Activated CD4-positive, alpha-beta memory T cell treated with anti-CD3 and anti-CD28 coated beads, Interleukin-2, amount 10 ng/mL, durations not matched to agents 7 days and 5 days (primary cell): ENCODE measurements at regions not wholly inside any gene's neighbourhood (a gene's known extent, or its start where the extent isn't known, plus 50 kb on each side); places are given as distances from the start of the nearest gene placed in this dataset.

Experiments used
- CTCF ChIA-PET: fragments of 350-600 bp; sonication (Branson Sonifier 250); formaldehyde crosslinking; loops from one replicate; lab custom pipeline; 2021; ENCODE audit warnings: antibody characterized with exemption, inconsistent platforms; lab: Charles Lee
- POLR2A ChIA-PET: fragments of 350-600 bp; sonication (Branson Sonifier 250); formaldehyde crosslinking; loops from one replicate; lab custom pipeline; 2021; ENCODE audit warnings: antibody characterized with exemption; lab: Charles Lee
- DNase-seq: peaks from one replicate; pipeline ENCODE4 v3.0.0-alpha.2; 2020
- H3K27ac Mint-ChIP-seq: one replicate; pipeline ENCODE4 v1.8.0; 2021; ENCODE audit warnings: mild to moderate bottlenecking, mixed read lengths
- H3K27me3 Mint-ChIP-seq: one replicate; pipeline ENCODE4 v1.8.0; 2021; ENCODE audit warnings: mixed read lengths
- H3K36me3 Mint-ChIP-seq: one replicate; pipeline ENCODE4 v1.8.0; 2021; ENCODE audit warnings: low read depth, mixed read lengths
- H3K4me1 Mint-ChIP-seq: one replicate; pipeline ENCODE4 v1.8.0; 2021; ENCODE audit warnings: mixed read lengths
- H3K4me3 Mint-ChIP-seq: one replicate; pipeline ENCODE4 v1.8.0; 2021; ENCODE audit warnings: mild to moderate bottlenecking, mixed read lengths
- H3K9me3 Mint-ChIP-seq: one replicate; pipeline ENCODE4 v1.8.0; 2021; ENCODE audit warnings: mixed read lengths

DNA sequence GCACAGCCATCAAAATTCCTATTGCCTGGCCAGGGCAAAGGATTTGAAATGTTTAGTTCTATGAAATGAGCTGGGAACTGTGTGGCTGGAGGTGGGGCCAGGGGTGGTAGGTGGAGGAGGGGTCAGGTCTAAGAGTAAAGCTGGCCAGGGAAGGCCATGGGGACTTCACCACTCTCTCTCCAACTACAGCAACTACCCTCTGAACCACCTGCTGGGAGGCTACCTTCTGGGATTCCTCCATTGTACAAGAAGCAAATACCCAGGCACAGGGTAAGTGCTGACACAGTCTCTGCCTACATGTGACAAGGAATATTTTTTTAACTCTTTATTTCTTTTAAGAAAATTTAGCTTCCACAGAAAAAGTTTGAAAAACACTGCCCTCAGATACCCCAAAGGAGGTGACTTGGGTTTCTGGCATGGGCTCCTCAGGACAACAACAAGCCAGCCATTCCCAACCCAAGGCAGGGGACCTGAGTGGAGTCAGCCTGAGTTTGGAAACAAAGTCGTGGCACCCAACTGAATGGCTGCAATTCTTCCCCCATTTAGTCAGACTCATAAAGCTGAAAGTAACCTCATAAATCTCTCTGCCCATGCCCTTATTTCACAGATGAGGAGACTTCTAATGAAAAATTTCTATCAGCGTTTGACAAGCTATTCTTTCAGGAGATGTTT is 593.8 kb upstream of the DIPK2B start:
- H3K36me3 Mint-ChIP-seq = peaks cover 39% of the 10 kb centered on the region

DNA sequence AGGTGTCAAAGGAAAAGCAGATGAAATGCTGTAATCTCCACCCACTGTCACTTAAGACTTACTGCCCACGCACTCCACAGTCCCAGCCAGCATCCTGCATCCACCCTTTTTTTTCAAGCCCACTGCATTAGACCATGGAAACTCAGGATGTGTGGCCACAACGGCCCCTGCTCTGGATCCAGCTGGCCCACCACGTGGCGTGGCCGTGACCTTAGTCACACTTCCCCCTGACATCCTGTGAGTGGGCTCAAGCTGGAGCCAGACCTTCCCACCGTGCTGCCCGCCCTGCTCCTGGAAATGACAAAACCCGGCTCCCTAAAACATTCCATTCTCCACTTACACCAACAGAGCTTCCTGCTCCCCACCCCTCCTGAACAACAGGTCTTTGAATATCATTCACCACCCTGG is 588.3 kb upstream of the DIPK2B start:
- ChIA-PET CTCF (no interaction called here), POLR2A (interaction anchor here (1.4 kb wide), 1 partner anchor 11 kb away, joined by 4 read pairs; no protein-coding TSS in a partner anchor)
- Mint-ChIP-seq H3K9me3 (no peaks in the 10 kb centered on the region), H3K4me1 (peaks cover 75% of the 10 kb centered on the region), H3K4me3 (no peak overlapping the region), H3K36me3 (peaks cover 47% of the 10 kb centered on the region), H3K27ac (peak overlapping the region; percentile 58), H3K27me3 (no peaks in the 10 kb centered on the region)
- no peak for DNase-seq

More for the DNA sequence above, 593.8 kb upstream of the DIPK2B start:
- DNase-seq = no peak
- ChIA-PET POLR2A (interaction anchor here (0.8 to 1.8 kb wide), 4 partner anchors 9 to 35 kb away, joined by 3 to 10 read pairs (median 4); no protein-coding TSS in a partner anchor), CTCF (interaction anchor here (2.3 kb wide), 1 partner anchor 24 kb away, joined by 7 read pairs; no protein-coding TSS in a partner anchor)
- Mint-ChIP-seq H3K27me3 (no peaks in the 10 kb centered on the region), H3K4me3 (no peak overlapping the region), H3K9me3 (no peaks in the 10 kb centered on the region), H3K4me1 (peaks cover 84% of the 10 kb centered on the region), H3K27ac (peak overlapping the region; percentile 19)

DNA sequence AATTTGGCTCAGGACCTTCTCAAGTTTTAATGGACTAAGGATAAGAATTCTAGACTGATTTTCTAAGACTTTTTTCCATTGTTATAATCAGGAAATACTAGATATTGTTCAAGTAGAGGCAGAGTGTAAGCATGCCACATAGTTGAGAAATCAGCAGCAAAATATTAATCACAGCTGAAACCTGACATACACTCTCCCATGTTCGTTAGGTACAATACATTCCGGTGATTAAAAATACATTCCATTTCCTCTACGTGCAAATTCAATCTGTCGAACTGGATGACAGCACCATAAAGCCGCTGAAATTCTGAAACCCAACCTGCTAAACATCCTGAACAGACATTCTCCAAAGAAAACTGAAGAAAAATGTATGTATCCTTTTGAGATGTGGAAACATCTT is 587.6 kb upstream of the DIPK2B start:
- Mint-ChIP-seq H3K4me1 (peaks cover 74% of the 10 kb centered on the region), H3K9me3 (no peaks in the 10 kb centered on the region), H3K27me3 (no peaks in the 10 kb centered on the region), H3K36me3 (peaks cover 48% of the 10 kb centered on the region), H3K4me3 (no peak overlapping the region), H3K27ac (no peak overlapping the region)
- ChIA-PET POLR2A (interaction anchor here (1.4 kb wide), 1 partner anchor 10 kb away, joined by 4 read pairs; no protein-coding TSS in a partner anchor), CTCF (no interaction called here)
- no peak for DNase-seq

DNA sequence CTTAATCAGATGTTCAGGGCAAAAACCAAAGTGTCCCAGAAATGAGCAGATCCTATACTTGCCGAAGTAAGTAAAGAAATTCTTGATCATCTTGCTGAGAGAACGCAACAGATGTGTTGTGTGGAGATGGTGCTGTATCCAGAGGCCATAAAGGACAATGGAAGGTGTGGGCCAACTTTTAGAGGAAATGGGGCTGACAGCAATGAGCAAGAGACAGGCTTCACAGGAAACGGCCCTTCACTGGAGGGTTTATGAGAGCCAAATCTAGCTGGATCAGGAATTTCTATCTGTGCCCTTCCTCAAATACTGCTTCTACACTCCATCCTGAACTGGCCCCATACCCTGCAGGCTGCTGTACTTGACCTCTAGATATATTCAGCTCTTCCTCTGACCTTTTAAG is 583.9 kb upstream of the DIPK2B start:
- CTCF ChIA-PET = no interaction called here
- Mint-ChIP-seq H3K27ac (peak overlapping the region; percentile 11), H3K9me3 (no peaks in the 10 kb centered on the region), H3K27me3 (no peaks in the 10 kb centered on the region), H3K36me3 (peaks cover 42% of the 10 kb centered on the region), H3K4me1 (peaks cover 79% of the 10 kb centered on the region), H3K4me3 (no peak overlapping the region)
- POLR2A ChIA-PET = no interaction called here
- no peak for DNase-seq

DNA sequence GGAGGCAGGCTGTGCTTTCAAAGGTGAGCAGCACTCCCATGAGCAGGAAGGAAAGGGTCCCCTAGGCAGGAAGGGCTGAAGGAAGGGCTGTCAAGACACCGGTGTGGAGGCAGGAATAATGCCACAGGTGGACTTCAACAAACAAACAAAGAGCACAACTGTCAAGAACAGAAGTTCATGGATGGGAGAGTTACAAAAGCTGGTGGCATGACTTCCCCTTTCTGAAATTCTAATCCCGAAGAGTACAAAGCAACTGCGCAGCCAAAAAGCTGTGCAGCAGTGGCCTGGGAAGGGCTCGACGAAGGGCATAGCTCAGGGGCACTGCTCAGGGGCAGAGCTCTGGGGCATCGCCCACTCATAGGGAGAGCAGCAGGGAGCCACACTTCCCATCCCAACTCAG is 582.3 kb upstream of the DIPK2B start:
- no peak for DNase-seq
- H3K27ac Mint-ChIP-seq = peak overlapping the region; percentile 49
- no peaks in the 10 kb centered on the region for H3K27me3 Mint-ChIP-seq
- peaks cover 81% of the 10 kb centered on the region for H3K4me1 Mint-ChIP-seq
- POLR2A ChIA-PET = interaction anchor here (0.6 to 1.7 kb wide), 2 partner anchors 10 to 14 kb away, joined by 3 to 4 read pairs; no protein-coding TSS in a partner anchor
- CTCF ChIA-PET = interaction anchor here (0.9 kb wide), 1 partner anchor 18 kb away, joined by 4 read pairs; no protein-coding TSS in a partner anchor
- H3K36me3 Mint-ChIP-seq = peaks cover 41% of the 10 kb centered on the region
- no peak overlapping the region for H3K4me3 Mint-ChIP-seq
- no peaks in the 10 kb centered on the region for H3K9me3 Mint-ChIP-seq

DNA sequence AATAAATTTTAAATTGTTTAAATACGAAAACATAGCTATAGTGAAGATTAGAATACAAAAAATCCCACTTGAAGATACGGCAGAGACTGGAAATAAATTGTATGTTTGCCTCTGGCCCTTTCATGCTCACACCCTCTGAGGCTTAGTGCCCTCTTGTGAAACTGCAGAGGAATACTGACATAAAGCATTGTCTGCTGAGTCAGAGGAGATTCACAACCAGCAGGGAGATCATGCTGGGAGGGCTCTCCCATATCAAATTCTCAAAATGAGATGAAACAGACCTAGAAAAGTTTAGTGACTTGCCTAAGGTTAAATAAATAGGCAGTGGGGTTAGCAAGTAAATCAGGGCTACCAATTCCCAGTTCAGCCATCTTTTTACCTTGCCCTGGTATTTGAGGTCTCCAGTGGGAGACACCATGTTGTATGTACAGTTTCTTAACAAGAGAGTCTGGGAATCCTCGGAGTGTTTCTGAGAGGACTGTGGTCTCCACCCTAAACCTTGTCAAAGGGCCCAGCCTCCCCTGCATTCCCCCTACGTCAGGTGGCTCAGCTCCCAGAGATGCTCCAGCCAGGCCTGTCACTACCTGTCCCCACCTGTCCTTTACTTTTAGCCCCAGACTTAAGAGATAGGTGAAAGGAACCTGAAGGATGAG is 581.4 kb upstream of the DIPK2B start:
- Mint-ChIP-seq H3K27me3 (no peaks in the 10 kb centered on the region), H3K27ac (peak overlapping the region; percentile 26), H3K36me3 (peaks cover 45% of the 10 kb centered on the region), H3K4me3 (no peak overlapping the region), H3K9me3 (no peaks in the 10 kb centered on the region), H3K4me1 (peaks cover 84% of the 10 kb centered on the region)
- ChIA-PET CTCF (no interaction called here), POLR2A (no interaction called here)
- no peak for DNase-seq

DNA sequence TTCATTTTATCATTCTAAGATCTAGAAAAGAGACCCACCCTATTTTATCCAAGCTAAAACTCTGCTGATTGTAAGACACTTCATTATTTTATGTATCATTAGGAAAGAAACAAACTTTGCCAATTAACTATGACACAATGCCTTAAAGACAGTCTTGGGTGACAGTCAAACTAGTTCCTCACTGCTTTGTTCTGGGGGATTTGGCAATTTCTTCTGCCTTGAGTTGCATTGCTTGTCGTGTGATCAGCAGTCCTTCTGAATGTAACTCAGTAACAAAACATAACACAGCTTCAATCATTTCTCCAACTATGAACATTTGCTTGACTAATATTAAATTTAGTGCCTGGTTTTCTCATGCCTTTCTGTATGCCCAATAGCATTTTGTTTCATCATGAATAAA is 577.9 kb upstream of the DIPK2B start:
- Mint-ChIP-seq H3K27ac (peak overlapping the region; percentile 58), H3K4me1 (peaks cover 85% of the 10 kb centered on the region), H3K9me3 (no peaks in the 10 kb centered on the region), H3K27me3 (no peaks in the 10 kb centered on the region), H3K36me3 (peaks cover 29% of the 10 kb centered on the region), H3K4me3 (no peak overlapping the region)
- ChIA-PET CTCF (no interaction called here), POLR2A (interaction anchor here (1.2 to 1.4 kb wide), 3 partner anchors 9 to 20 kb away, joined by 3 to 4 read pairs (median 3); no protein-coding TSS in a partner anchor)
- no peak for DNase-seq

DNA sequence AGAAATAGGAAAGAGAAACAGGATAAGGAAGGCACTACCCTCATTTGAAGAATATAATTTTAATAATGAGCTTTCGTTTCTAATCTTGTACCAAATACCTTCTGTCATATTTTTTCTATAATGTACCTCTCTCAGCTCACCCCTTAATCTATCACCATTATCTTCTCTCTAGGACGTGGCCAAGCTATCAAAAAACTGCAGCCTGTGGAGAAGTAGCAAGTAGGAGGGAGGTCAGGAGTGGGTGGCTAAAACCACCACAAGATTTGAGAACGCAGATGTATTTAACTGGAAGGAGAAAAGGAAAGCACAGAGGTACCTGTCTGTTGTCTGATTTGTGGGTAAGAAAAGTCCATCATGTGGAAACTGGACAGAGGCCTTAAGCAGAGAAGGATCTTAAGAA is 576.7 kb upstream of the DIPK2B start:
- Mint-ChIP-seq H3K27me3 (no peaks in the 10 kb centered on the region), H3K9me3 (no peaks in the 10 kb centered on the region), H3K4me1 (peaks cover 85% of the 10 kb centered on the region), H3K27ac (peak overlapping the region; percentile 54), H3K36me3 (peaks cover 32% of the 10 kb centered on the region), H3K4me3 (no peak overlapping the region)
- no peak for DNase-seq
- ChIA-PET CTCF (no interaction called here), POLR2A (interaction anchor here (1.0 to 1.4 kb wide), 2 partner anchors 11 to 19 kb away, joined by 3 read pairs; no protein-coding TSS in a partner anchor)

DNA sequence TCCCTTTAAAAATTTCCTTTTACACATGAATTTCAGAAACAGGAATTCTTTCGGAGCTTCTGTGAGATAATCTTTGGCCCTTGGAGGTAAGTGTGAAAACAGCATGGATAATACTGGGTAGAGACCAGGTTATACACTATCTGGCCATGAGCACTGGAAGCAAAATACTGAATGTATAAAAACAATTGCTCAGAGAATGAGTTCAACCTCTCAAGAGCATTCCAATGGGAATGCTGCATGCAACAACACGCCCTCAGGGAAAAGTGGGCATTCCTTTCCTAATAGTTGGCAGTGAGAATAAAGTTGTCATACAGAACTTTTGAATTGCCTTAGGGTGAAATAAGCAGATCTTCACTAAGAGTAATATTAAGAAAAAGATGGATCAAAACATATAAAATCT is 574.8 kb upstream of the DIPK2B start:
- POLR2A ChIA-PET = interaction anchor here (1.1 to 2.0 kb wide), 4 partner anchors 10 to 76 kb away, joined by 3 to 8 read pairs (median 6); no protein-coding TSS in a partner anchor
- Mint-ChIP-seq H3K27me3 (no peaks in the 10 kb centered on the region), H3K9me3 (no peaks in the 10 kb centered on the region), H3K4me1 (peaks cover 88% of the 10 kb centered on the region), H3K4me3 (no peak overlapping the region), H3K27ac (peak overlapping the region; percentile 31), H3K36me3 (peaks cover 37% of the 10 kb centered on the region)
- CTCF ChIA-PET = interaction anchor here (1.4 kb wide), 1 partner anchor 26 kb away, joined by 5 read pairs; no protein-coding TSS in a partner anchor
- no peak for DNase-seq

DNA sequence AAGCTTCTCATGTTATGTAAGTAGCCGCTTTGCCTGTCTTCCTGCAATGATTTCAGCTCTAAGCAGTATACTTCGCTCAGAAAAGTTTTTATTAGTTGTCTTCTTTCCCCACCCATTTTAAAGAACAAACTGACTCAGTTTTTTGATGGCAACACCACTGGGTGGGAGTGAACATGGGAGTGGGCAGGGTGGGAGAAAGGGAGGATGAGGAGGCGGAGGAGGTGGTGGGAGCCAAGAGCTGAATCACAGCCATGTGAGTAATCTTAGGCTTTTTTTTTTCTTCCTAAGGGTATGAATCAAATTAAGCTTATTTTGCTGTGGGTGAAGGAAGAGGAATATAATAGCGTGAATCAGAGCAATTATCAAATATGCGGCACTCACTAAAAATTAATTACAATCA is 574.3 kb upstream of the DIPK2B start:
- DNase-seq = no peak
- H3K27ac Mint-ChIP-seq = peak overlapping the region; percentile 31

DNA sequence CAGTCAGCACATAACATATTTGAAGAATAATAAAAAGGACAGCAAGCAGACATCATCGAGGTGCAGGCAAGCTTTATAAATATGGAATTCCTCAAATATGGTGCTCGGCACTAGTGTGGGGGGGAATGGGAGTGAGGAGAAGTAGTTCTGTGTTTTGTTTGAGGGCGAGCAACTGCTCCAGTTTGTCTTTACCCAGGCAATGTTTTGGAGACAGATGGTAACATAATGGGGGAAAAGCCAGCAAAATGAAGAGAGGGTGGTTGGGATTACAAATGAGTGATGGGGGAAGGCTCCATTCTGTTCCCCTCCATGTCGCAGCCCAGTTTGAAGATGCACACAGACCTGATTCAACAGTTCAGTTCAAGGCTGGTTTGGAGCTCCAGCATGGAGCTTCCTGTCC is 572.9 kb upstream of the DIPK2B start:
- Mint-ChIP-seq H3K27ac (peak overlapping the region; percentile 40), H3K4me1 (peaks cover 72% of the 10 kb centered on the region), H3K4me3 (no peak overlapping the region), H3K9me3 (no peaks in the 10 kb centered on the region), H3K36me3 (peaks cover 34% of the 10 kb centered on the region), H3K27me3 (no peaks in the 10 kb centered on the region)
- DNase-seq = no peak
- POLR2A ChIA-PET = interaction anchor here (1.0 to 2.0 kb wide), 3 partner anchors 13 to 29 kb away, joined by 4 to 8 read pairs (median 4); no protein-coding TSS in a partner anchor
- CTCF ChIA-PET = no interaction called here

More for the DNA sequence above, 574.3 kb upstream of the DIPK2B start:
- H3K9me3 Mint-ChIP-seq = no peaks in the 10 kb centered on the region
- CTCF ChIA-PET = interaction anchor here (1.4 kb wide), 1 partner anchor 26 kb away, joined by 5 read pairs; no protein-coding TSS in a partner anchor
- peaks cover 32% of the 10 kb centered on the region for H3K36me3 Mint-ChIP-seq
- peaks cover 86% of the 10 kb centered on the region for H3K4me1 Mint-ChIP-seq
- POLR2A ChIA-PET = interaction anchor here (1.1 to 2.0 kb wide), 3 partner anchors 22 to 77 kb away, joined by 3 to 8 read pairs (median 6); no protein-coding TSS in a partner anchor
- no peaks in the 10 kb centered on the region for H3K27me3 Mint-ChIP-seq
- H3K4me3 Mint-ChIP-seq = no peak overlapping the region

DNA sequence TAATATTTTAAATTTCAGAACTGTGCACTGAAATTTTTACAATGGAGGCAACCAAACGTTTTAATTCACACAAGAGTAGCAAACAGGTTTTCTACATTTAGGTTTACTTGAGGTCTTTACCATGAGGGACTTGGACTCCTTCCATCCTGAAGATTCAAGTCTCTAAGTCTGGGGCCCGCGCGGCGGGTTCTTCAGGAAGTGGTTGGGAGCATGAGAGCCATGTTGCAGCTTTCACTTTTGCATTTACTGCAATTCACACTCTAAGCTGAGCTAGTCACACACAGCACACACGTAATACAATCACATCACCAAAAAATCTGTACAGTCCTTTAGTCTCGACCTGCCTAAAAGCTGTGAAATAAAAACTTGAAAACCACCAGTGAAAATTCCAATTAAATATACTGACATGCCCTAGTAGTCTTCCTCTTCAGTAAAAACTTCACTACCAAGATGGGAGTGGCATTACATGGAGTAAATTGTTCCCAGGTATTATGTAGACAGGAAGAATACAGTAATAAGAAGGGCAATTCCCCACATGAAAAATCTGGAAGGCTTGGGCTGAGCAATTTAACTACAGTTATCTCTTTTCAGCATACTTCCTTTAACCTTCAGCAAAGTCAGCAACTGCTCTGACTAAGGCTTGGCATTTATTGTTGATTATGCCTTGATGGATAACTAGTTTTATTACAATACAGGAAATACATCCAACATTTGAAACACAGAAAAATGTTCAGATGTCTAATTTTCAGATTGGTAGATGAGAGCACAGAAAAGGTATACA is 571.1 kb upstream of the DIPK2B start:
- no peaks in the 10 kb centered on the region for H3K27me3 Mint-ChIP-seq
- peak overlapping the region; percentile 89 for H3K27ac Mint-ChIP-seq
- ChIA-PET POLR2A (interaction anchor here (1.0 to 7.4 kb wide), 7 partner anchors 15 to 899 kb away, joined by 3 to 167 read pairs (median 5); partner anchors contain the start of gene KDM6A), CTCF (interaction anchor here (1.1 kb wide), 1 partner anchor 30 kb away, joined by 4 read pairs; no protein-coding TSS in a partner anchor)
- DNase-seq = peak; percentile 69
- H3K9me3 Mint-ChIP-seq = no peaks in the 10 kb centered on the region
- peak overlapping the region; percentile 86 for H3K4me3 Mint-ChIP-seq
- peaks cover 63% of the 10 kb centered on the region for H3K4me1 Mint-ChIP-seq
- peaks cover 40% of the 10 kb centered on the region for H3K36me3 Mint-ChIP-seq
